SK-N-MC (cell line): ENCODE measurements at regions not wholly inside any gene's neighbourhood (a gene's known extent, or its start where the extent isn't known, plus 50 kb on each side); places are given as distances from the start of the nearest gene placed in this dataset.

ENCODE experiments used
- DNase-seq: peaks from one replicate; pipeline ENCODE4 v3.0.0-alpha.2; 2011; ENCODE audit warnings: low read depth, low spot score
- H3K27ac ChIP-seq: fragments of 200-600 bp; sonication (generic); 2 replicates; pipeline ENCODE4 v1.5.1; 2016; ENCODE audit warnings: mixed run types
- H3K36me3 ChIP-seq: fragments of 200-600 bp; sonication (generic); 2 replicates; pipeline ENCODE4 v1.6.1; 2017; ENCODE audit warnings: antibody characterized with exemption, low read length, mixed read lengths; ENCODE audit not compliant: insufficient read depth
- H3K4me3 ChIP-seq: fragments of 200-600 bp; sonication (generic); 2 replicates; pipeline ENCODE4 v1.5.1; 2016
- H3K9ac ChIP-seq: fragments of 200-600 bp; sonication (generic); 2 replicates; pipeline ENCODE4 v1.8.0; 2017; ENCODE audit warnings: mixed run types, mixed read lengths; ENCODE audit not compliant: insufficient read length
- H3K9me3 ChIP-seq: fragments of 200-600 bp; sonication (generic); 2 replicates; pipeline ENCODE4 v1.6.1; 2017; ENCODE audit warnings: low read depth, mild to moderate bottlenecking, antibody characterized with exemption, low read length, moderate library complexity, mixed read lengths
- EZH2 ChIP-seq: fragments of 200-600 bp; sonication (generic); IDR thresholded peaks from one replicate; pipeline ENCODE4 v1.6.1; 2017; ENCODE audit warnings: antibody characterized with exemption
- FOXP2 ChIP-seq: optimal IDR thresholded peaks from 2 replicates; pipeline ENCODE3; 2011; ENCODE audit warnings: mild to moderate bottlenecking, moderate library complexity; ENCODE audit not compliant: insufficient read depth; ENCODE audit errors: extremely low read length, control extremely low read depth
- POLR2AphosphoS5 ChIP-seq: IDR thresholded peaks from 2 replicates; pipeline ENCODE4 v1.6.1; 2012; ENCODE audit warnings: mild to moderate bottlenecking, low read depth, low read length, borderline replicate concordance

DNA sequence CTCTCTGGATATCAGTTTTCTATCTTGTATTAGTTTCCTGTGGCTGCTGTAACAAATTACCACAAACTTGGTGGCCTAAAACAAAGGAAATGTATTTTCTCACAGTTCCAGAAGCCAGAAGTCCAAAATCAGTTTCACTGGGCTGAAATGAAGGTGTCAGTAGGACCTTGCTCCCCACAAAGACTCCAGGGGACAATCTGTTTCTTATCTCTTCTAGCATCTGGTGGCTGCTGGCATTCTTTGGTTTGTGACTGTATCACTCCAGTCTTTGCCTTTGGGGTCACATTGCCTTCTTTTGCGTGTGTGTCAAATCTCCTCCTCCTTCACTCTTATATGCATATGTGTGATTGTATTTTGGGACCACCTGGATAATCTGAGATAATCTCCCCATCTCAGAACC, 153.0 kb upstream of the PRPS1L1 start:
- H3K36me3 ChIP-seq = no peaks in the 10 kb centered on the region
- no peaks in the 10 kb centered on the region for H3K9me3 ChIP-seq
- H3K9ac ChIP-seq = no peak overlapping the region
- H3K4me3 ChIP-seq = no peak overlapping the region
- no peak for DNase-seq
- no peak overlapping the region for H3K27ac ChIP-seq
- TF ChIP-seq EZH2 = no peak
- no peak for TF ChIP-seq POLR2AphosphoS5
- TF ChIP-seq FOXP2 = no peak

DNA sequence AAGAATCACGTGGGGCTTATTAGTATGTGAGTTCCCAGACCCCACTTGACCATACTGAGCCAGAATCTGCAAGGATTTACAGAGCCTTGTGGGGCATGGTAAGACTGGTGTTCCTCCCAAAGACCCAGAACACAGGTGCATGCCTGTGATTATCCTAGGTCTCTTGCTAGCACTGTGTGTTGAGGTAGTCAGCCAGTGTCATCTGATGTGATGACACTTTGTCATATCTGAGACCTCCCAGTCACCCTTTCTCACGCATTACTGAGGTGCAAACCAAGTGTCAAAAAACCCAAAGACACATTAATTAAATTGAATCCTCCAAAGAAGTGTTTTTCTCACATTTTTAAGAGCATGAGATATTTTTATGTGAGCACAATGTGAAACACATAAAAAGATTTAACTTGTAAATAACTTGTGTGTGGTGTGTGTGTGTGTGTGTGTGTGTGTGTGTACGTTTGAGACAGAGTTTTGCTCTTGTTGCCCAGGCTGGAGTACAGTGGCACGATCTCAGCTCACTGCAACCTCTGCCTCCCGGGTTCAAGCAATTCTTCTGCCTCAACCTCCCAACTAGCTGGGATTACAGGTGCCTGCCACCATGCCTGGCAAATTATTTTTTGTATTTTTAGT, 162.0 kb upstream of the PRPS1L1 start:
- Histone ChIP-seq H3K36me3 (no peaks in the 10 kb centered on the region), H3K9ac (no peak overlapping the region), H3K4me3 (no peak overlapping the region), H3K27ac (no peak overlapping the region), H3K9me3 (no peaks in the 10 kb centered on the region)
- DNase-seq = no peak
- TF ChIP-seq FOXP2 = no peak
- no peak for TF ChIP-seq EZH2
- no peak for TF ChIP-seq POLR2AphosphoS5

DNA sequence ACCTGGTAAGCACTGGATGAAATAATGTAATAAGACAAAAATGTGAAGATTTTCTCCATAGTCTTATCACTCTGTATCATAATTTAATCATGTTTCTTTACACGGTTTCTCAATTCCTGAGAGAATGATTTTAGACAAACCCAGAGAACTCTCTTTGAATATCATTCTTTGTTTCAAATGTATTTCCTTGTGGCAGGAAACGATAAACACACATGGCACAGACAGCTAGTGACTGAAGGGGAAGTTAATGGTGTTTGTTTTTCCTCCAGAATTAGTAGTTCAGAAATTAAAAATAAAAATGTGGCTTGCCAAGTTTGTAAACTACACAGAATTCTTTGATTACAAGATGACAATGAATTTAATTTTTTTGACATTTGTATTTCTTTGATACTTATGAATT, 163.7 kb upstream of the PRPS1L1 start:
- Histone ChIP-seq H3K36me3 (no peaks in the 10 kb centered on the region), H3K9me3 (no peaks in the 10 kb centered on the region), H3K27ac (no peak overlapping the region), H3K9ac (no peak overlapping the region), H3K4me3 (no peak overlapping the region)
- no peak for DNase-seq
- TF ChIP-seq POLR2AphosphoS5 = no peak
- TF ChIP-seq FOXP2 = no peak
- no peak for TF ChIP-seq EZH2

DNA sequence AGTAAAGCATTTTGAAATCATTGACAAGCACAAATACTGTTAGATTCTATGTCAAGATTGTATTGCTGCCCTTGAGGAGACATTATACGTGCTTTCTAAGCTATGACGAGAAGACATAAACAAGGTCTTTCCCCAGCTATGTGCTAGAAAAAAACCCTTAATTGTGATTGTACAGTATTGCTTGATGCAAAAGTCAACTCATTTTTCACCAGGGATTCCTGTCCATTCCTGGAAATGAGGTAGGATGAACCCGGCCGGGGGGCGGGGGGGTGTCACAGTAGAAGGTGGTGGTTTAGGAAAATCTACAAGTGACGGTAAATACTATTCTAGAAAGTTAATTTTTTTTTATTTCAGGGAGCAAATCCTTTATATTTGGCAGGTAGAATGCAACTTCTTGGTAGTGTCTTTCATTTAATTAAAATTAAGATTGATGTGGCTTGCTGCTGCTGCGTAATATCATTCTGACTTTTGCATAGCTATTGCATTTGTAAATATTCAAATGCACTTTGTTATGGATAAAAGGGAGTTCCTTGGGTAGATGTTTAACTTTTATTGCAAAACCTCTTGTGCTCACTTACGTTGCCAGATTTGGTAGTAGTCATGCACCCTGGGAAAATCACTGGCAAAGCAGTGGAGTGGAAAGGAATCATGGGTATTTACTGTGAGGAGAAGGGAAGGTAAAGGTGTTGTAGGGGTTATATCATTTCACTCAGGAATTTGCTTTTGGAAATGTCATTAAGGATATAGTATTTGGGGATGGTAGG, 164.4 kb upstream of the PRPS1L1 start:
- no peak overlapping the region for H3K4me3 ChIP-seq
- H3K36me3 ChIP-seq = no peaks in the 10 kb centered on the region
- DNase-seq = no peak
- no peaks in the 10 kb centered on the region for H3K9me3 ChIP-seq
- no peak overlapping the region for H3K9ac ChIP-seq
- TF ChIP-seq FOXP2 (no peak), EZH2 (no peak), POLR2AphosphoS5 (no peak)
- no peak overlapping the region for H3K27ac ChIP-seq

DNA sequence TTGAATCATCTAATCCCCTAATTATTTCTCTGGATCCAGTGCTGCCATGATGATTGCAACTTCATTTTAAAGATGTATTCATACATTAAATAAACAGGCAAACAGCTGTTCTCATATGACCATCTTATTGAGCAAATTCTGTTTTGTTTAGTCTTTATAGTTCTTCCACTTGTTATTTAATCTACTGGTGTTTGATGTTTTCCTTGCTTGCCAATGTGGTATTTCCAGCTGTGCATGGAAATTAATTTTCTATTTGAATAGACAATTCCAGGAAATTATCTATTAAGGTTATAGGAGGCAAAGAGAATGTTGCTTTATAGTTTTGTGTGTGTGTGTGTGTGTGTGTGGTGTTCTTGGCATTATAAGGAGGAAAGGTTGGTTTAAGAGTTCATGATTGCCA, 167.0 kb upstream of the PRPS1L1 start:
- Histone ChIP-seq H3K36me3 (no peaks in the 10 kb centered on the region), H3K9me3 (no peaks in the 10 kb centered on the region), H3K4me3 (no peak overlapping the region), H3K9ac (no peak overlapping the region), H3K27ac (no peak overlapping the region)
- TF ChIP-seq FOXP2 = no peak
- no peak for TF ChIP-seq POLR2AphosphoS5
- TF ChIP-seq EZH2 = no peak
- DNase-seq = no peak

DNA sequence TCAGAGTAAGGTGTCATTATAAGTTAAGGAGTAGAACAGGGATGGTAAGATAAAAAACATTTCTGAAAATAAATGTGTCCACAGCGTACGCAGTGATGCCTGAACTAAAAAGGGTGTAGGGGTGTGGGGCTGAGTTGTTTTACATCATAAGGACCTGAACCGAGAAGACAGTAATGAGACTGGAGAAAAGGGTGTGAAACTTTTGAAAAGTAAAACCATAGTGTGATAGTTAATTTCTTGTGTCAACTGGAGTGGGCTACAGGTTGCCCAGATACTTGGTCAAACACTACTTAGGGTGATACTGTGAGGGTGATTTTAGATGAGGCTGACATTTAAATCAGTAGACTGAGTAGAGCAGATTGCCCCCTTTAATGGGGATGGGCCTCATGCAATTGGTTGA, 169.0 kb upstream of the PRPS1L1 start:
- no peak for DNase-seq
- Histone ChIP-seq H3K27ac (no peak overlapping the region), H3K9me3 (no peaks in the 10 kb centered on the region), H3K4me3 (no peak overlapping the region), H3K9ac (no peak overlapping the region), H3K36me3 (no peaks in the 10 kb centered on the region)
- TF ChIP-seq POLR2AphosphoS5 = no peak
- no peak for TF ChIP-seq EZH2
- no peak for TF ChIP-seq FOXP2

DNA sequence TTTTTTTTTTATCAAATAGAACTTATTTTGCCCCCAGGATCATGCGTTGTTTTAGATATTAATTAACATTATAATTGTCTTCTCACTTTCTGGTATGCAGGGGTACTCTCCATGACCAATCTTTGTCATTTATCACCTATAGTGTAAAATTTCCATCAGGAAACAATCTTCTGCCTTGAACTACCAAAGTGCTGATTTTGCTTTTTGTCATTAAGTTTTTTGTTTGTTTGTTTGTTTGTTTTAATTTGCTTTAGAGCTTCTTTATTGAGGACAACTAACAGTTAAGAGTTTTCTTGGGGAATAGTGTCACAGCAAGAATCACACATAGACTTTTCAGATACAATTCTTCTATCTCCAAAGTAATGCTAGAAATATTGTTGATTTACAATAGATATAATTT, 171.2 kb upstream of the PRPS1L1 start:
- no peak for TF ChIP-seq POLR2AphosphoS5
- no peaks in the 10 kb centered on the region for H3K36me3 ChIP-seq

DNA sequence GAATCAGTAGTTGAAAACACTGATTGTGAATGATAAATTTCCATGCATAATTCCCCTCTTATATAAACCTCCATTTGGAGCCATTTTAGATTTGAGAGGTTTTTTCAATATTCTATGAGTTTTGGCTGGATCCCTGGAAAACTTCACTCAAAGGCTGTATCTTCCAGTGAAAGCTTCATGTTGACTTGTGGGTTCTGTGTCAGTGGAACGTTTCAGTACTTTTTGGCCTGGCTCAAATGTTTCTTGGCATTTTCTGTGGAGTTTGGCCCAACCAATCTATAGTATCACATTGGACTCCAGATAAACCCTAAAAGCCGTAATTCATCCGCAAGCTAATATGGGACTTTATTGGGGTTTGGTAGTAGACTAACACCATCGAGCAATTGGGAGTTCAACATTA, 172.6 kb upstream of the PRPS1L1 start:
- H3K9ac ChIP-seq = no peak overlapping the region
- H3K9me3 ChIP-seq = no peaks in the 10 kb centered on the region
- no peaks in the 10 kb centered on the region for H3K36me3 ChIP-seq
- TF ChIP-seq FOXP2 = no peak
- DNase-seq = no peak
- no peak overlapping the region for H3K27ac ChIP-seq
- no peak overlapping the region for H3K4me3 ChIP-seq

More for the DNA sequence above, 171.2 kb upstream of the PRPS1L1 start:
- H3K9me3 ChIP-seq = no peaks in the 10 kb centered on the region
- no peak overlapping the region for H3K27ac ChIP-seq
- no peak overlapping the region for H3K4me3 ChIP-seq
- no peak overlapping the region for H3K9ac ChIP-seq
- no peak for DNase-seq

DNA sequence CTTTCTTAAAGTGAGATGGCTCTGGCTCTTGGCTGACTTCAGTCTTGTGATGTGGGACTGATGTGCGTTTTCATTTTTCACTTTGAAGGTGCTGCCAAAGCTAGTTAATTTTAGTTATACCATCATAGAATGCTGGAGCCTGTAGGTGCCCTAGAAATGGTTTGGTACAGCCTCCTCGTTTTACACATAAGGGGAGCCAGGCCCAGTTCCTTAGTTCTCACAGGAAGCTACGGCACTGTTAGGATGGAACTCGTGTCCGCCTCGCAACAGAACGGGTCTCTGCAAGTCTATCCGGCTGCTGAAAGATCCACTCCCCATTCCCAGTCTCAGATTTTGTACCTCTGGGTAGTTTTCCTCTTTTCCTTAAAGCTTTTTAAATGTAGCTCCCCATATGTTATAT, 173.2 kb upstream of the PRPS1L1 start:
- no peak overlapping the region for H3K9ac ChIP-seq
- TF ChIP-seq POLR2AphosphoS5 = no peak
- no peak for TF ChIP-seq FOXP2
- TF ChIP-seq EZH2 = no peak
- no peak for DNase-seq
- no peaks in the 10 kb centered on the region for H3K9me3 ChIP-seq
- no peak overlapping the region for H3K4me3 ChIP-seq
- no peaks in the 10 kb centered on the region for H3K36me3 ChIP-seq
- no peak overlapping the region for H3K27ac ChIP-seq
